ENCODE measurements at regions not wholly inside any gene's neighbourhood (a gene's known extent, or its start where the extent isn't known, plus 50 kb on each side); places are given as distances from the start of the nearest gene placed in this dataset.

DNA sequence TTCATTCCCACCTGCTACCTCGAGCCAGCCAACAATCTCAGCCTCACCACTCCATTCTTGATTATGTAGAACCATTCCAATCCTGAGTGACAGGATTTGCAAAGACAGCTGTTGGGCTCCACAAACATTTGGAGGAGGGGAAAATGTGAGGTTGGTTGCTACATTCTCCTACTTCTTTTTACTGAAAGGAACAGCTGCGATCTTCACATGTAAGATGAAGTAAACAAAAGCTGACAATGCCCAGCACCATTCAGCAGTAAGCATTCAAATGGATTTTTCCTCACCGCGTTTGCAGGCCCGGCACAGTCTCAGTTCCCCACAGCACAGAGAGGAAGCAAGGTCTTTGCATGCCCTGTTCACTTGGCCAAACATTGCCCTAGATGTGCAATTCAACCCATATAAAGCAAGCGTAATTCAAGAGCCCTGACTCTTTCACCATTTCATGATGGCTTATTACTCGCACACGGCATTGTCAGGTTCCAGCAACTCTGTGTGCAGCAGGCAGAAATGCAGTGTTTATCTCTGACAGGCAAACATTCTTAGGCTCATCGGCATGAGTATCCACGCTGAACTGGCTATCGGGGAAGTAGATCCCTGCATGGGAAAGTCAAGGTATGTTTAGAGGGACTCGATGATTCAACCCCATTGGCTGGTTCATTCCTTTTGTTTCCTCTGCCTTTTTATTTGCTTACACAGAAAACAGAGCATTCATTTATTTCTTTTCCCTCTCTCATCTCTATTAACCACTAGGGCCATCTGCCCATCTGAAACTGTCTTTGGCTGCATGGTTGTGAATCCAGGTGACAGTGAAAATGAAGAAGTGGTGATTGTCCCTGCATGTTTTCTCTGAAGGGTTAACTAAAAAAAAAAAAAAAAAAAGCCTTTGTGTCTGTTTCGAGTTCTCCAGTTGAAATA is 236.1 kb upstream of the PLEKHG7 start:
- CTCF ChIA-PET = no interaction called here

DNA sequence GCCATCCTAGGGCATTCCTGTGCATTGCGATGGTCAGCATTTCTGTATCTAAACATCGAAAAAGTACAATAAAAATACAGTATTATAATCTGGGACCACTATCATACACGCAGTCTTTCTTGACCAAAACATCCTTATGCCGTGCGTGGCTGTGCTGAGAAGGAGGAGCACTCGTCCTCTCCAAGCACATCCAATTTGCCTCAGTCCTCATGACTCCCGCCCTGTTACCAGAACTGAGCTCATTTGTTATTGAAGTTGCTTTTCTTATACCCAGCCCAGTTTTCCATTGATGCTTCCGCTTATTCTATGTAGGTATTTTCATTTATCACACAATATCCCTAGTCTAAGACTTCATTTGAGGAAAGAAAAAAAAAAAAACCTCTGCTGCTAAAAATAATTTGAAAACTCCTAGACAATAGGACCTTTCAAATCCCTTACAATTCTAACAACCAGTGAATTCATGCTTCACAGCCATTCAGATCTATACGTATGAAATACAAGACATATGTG is 236.9 kb upstream of the PLEKHG7 start:
- H3K4me2 ChIP-seq = no peak overlapping the region
- DNase-seq (ENCODE audit: low read depth in 1 of 2, low spot score in 1 of 2) = no peak
- CTCF ChIA-PET = no interaction called here
- H3K4me1 ChIP-seq = peaks cover 23% of the 10 kb centered on the region
- no peak overlapping the region for H3K27ac ChIP-seq
- no peak for ATAC-seq
- POLR2A ChIA-PET = no interaction called here
- H3K9me3 ChIP-seq = no peaks in the 10 kb centered on the region
- WGBS (ENCODE audit: missing lambda C conversion rate) = 81% methylated on average over 9 of the region's 9 CpGs
- H3K4me3 ChIP-seq = no peak overlapping the region
- no peak for FAIRE-seq
- TF ChIP-seq POLR2AphosphoS2 (conservative IDR thresholded peaks at IDR 0.05; ENCODE audit: low read length) (no peak), CEBPB (IDR thresholded peaks at IDR 0.05) (no peak), FOXS1 (CRISPR knock-in tag; IDR thresholded peaks at IDR 0.05) (no peak), KDM1A (IDR thresholded peaks at IDR 0.05; ENCODE audit: low read depth) (no peak), EHMT2 (IDR thresholded peaks at IDR 0.05; ENCODE audit: low read depth) (no peak), CHD4 (IDR thresholded peaks at IDR 0.05; ENCODE audit: borderline replicate concordance) (no peak), HDAC2 (IDR thresholded peaks at IDR 0.05) (no peak), TFCP2L1 (CRISPR knock-in tag; IDR thresholded peaks at IDR 0.05) (no peak), HEYL (CRISPR knock-in tag; IDR thresholded peaks at IDR 0.05) (no peak), MYC (IDR thresholded peaks at IDR 0.05; ENCODE audit: borderline replicate concordance, low read length) (no peak), CHD2 (IDR thresholded peaks at IDR 0.05; ENCODE audit: low read length, partially characterized antibody) (no peak), ESRRA (IDR thresholded peaks at IDR 0.05; ENCODE audit: borderline replicate concordance, low read length) (no peak)
- TF ChIP-seq, protein P1, sequence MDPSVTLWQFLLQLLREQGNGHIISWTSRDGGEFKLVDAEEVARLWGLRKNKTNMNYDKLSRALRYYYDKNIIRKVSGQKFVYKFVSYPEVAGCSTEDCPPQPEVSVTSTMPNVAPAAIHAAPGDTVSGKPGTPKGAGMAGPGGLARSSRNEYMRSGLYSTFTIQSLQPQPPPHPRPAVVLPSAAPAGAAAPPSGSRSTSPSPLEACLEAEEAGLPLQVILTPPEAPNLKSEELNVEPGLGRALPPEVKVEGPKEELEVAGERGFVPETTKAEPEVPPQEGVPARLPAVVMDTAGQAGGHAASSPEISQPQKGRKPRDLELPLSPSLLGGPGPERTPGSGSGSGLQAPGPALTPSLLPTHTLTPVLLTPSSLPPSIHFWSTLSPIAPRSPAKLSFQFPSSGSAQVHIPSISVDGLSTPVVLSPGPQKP (IDR thresholded peaks at IDR 0.05; ENCODE audit: low read depth, low read length) = no peak
- TF ChIP-seq, protein P2, sequence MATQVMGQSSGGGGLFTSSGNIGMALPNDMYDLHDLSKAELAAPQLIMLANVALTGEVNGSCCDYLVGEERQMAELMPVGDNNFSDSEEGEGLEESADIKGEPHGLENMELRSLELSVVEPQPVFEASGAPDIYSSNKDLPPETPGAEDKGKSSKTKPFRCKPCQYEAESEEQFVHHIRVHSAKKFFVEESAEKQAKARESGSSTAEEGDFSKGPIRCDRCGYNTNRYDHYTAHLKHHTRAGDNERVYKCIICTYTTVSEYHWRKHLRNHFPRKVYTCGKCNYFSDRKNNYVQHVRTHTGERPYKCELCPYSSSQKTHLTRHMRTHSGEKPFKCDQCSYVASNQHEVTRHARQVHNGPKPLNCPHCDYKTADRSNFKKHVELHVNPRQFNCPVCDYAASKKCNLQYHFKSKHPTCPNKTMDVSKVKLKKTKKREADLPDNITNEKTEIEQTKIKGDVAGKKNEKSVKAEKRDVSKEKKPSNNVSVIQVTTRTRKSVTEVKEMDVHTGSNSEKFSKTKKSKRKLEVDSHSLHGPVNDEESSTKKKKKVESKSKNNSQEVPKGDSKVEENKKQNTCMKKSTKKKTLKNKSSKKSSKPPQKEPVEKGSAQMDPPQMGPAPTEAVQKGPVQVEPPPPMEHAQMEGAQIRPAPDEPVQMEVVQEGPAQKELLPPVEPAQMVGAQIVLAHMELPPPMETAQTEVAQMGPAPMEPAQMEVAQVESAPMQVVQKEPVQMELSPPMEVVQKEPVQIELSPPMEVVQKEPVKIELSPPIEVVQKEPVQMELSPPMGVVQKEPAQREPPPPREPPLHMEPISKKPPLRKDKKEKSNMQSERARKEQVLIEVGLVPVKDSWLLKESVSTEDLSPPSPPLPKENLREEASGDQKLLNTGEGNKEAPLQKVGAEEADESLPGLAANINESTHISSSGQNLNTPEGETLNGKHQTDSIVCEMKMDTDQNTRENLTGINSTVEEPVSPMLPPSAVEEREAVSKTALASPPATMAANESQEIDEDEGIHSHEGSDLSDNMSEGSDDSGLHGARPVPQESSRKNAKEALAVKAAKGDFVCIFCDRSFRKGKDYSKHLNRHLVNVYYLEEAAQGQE (IDR thresholded peaks at IDR 0.05) = no peak

More for the DNA sequence above, 236.1 kb upstream of the PLEKHG7 start:
- DNase-seq (ENCODE audit: low read depth in 1 of 2, low spot score in 1 of 2) = no peak
- FAIRE-seq = no peak
- Histone ChIP-seq H3K4me2 (no peak overlapping the region), H3K9me3 (no peaks in the 10 kb centered on the region), H3K4me1 (peaks cover 23% of the 10 kb centered on the region), H3K27ac (no peak overlapping the region), H3K4me3 (no peak overlapping the region)
- TF ChIP-seq ZNF302 (CRISPR knock-in tag; IDR thresholded peaks at IDR 0.05) (no peak), RAD21 (conservative IDR thresholded peaks at IDR 0.05 in 1 of 2, IDR thresholded peaks at IDR 0.05 in 1 of 2) (no peak), HOXB5 (CRISPR knock-in tag; IDR thresholded peaks at IDR 0.05) (no peak), SMC3 (IDR thresholded peaks at IDR 0.05) (no peak), CEBPB (IDR thresholded peaks at IDR 0.05) (no peak), MYC (IDR thresholded peaks at IDR 0.05; ENCODE audit: borderline replicate concordance, low read length) (no peak), FOXS1 (CRISPR knock-in tag; IDR thresholded peaks at IDR 0.05) (no peak), JUN (IDR thresholded peaks at IDR 0.05) (no peak), KDM5A (IDR thresholded peaks at IDR 0.05) (no peak)
- TF ChIP-seq, protein P2 (IDR thresholded peaks at IDR 0.05) = no peak
- TF ChIP-seq, protein P3, sequence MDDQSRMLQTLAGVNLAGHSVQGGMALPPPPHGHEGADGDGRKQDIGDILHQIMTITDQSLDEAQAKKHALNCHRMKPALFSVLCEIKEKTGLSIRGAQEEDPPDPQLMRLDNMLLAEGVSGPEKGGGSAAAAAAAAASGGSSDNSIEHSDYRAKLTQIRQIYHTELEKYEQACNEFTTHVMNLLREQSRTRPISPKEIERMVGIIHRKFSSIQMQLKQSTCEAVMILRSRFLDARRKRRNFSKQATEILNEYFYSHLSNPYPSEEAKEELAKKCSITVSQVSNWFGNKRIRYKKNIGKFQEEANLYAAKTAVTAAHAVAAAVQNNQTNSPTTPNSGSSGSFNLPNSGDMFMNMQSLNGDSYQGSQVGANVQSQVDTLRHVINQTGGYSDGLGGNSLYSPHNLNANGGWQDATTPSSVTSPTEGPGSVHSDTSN (IDR thresholded peaks at IDR 0.05) = no peak
- TF ChIP-seq, protein P4, sequence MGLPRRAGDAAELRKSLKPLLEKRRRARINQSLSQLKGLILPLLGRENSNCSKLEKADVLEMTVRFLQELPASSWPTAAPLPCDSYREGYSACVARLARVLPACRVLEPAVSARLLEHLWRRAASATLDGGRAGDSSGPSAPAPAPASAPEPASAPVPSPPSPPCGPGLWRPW (IDR thresholded peaks at IDR 0.05) = no peak
- TF ChIP-seq, protein P5, sequence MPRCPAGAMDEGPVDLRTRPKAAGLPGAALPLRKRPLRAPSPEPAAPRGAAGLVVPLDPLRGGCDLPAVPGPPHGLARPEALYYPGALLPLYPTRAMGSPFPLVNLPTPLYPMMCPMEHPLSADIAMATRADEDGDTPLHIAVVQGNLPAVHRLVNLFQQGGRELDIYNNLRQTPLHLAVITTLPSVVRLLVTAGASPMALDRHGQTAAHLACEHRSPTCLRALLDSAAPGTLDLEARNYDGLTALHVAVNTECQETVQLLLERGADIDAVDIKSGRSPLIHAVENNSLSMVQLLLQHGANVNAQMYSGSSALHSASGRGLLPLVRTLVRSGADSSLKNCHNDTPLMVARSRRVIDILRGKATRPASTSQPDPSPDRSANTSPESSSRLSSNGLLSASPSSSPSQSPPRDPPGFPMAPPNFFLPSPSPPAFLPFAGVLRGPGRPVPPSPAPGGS (IDR thresholded peaks at IDR 0.05) = no peak
- WGBS (ENCODE audit: missing lambda C conversion rate) = 76% methylated on average over 13 of the region's 13 CpGs
- no peak for ATAC-seq
- POLR2A ChIA-PET = no interaction called here

Measured in A549 (cell line).